ENCODE measurements at regions not wholly inside any gene's neighbourhood (a gene's known extent, or its start where the extent isn't known, plus 50 kb on each side); places are given as distances from the start of the nearest gene placed in this dataset.

GRCh38 chr6:19320111-19320581, 517.0 kb upstream of the ID4 start:
- Histone ChIP-seq H3K27me3 (ENCODE audit: insufficient read depth, low read length) (no peaks in the 10 kb centered on the region), H3K4me3 (replicated peaks in 1 of 2; ENCODE audit: low read depth in 1 of 2, low read length in 2 of 2) (no peak overlapping the region), H3K4me2 (ENCODE audit: low read length) (no peak overlapping the region), H3K27ac (ENCODE audit: low read depth, low read length) (no peak overlapping the region), H3K36me3 (ENCODE audit: control insufficient read depth in 1 of 2, insufficient read depth in 2 of 2, low read length in 2 of 2) (no peaks in the 10 kb centered on the region), H3K4me1 (ENCODE audit: control insufficient read depth in 1 of 2, insufficient read depth in 2 of 2, low read length in 2 of 2) (no peaks in the 10 kb centered on the region), H3K9me2 (ENCODE audit: insufficient read depth) (no peaks in the 10 kb centered on the region), H2AFZ (ENCODE audit: low read depth, low read length, poor library complexity, severe bottlenecking) (no peak overlapping the region), H3K9me3 (ENCODE audit: control insufficient read depth in 1 of 2, insufficient read depth in 1 of 2, low read depth in 1 of 2, low read length in 2 of 2) (no peaks in the 10 kb centered on the region), H4K20me1 (ENCODE audit: insufficient read depth) (no peaks in the 10 kb centered on the region), H3K9ac (ENCODE audit: low read length) (no peak overlapping the region), H3K79me2 (ENCODE audit: insufficient read depth, low read length) (no peaks in the 10 kb centered on the region)
- ChIA-PET CTCF (no interaction called here), RAD21 (ENCODE audit: low non-redundant PET in 1 of 2, low total read pairs in 2 of 2, uncharacterized antibody in 2 of 2, unreplicated experiment in 2 of 2) (no interaction called here), POLR2A (no interaction called here)
- no peak for DNase-seq (ENCODE audit: low read depth, low spot score)
- ATAC-seq, result no peak
- no TSS peak for BruUV-seq (replicated peaks)
- intact Hi-C loops (cut with micrococcal nuclease), result no loop called here
- TF ChIP-seq, protein P1, sequence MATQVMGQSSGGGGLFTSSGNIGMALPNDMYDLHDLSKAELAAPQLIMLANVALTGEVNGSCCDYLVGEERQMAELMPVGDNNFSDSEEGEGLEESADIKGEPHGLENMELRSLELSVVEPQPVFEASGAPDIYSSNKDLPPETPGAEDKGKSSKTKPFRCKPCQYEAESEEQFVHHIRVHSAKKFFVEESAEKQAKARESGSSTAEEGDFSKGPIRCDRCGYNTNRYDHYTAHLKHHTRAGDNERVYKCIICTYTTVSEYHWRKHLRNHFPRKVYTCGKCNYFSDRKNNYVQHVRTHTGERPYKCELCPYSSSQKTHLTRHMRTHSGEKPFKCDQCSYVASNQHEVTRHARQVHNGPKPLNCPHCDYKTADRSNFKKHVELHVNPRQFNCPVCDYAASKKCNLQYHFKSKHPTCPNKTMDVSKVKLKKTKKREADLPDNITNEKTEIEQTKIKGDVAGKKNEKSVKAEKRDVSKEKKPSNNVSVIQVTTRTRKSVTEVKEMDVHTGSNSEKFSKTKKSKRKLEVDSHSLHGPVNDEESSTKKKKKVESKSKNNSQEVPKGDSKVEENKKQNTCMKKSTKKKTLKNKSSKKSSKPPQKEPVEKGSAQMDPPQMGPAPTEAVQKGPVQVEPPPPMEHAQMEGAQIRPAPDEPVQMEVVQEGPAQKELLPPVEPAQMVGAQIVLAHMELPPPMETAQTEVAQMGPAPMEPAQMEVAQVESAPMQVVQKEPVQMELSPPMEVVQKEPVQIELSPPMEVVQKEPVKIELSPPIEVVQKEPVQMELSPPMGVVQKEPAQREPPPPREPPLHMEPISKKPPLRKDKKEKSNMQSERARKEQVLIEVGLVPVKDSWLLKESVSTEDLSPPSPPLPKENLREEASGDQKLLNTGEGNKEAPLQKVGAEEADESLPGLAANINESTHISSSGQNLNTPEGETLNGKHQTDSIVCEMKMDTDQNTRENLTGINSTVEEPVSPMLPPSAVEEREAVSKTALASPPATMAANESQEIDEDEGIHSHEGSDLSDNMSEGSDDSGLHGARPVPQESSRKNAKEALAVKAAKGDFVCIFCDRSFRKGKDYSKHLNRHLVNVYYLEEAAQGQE (IDR thresholded peaks at IDR 0.05; ENCODE audit: low read depth), result no peak
- TF ChIP-seq, protein P2, sequence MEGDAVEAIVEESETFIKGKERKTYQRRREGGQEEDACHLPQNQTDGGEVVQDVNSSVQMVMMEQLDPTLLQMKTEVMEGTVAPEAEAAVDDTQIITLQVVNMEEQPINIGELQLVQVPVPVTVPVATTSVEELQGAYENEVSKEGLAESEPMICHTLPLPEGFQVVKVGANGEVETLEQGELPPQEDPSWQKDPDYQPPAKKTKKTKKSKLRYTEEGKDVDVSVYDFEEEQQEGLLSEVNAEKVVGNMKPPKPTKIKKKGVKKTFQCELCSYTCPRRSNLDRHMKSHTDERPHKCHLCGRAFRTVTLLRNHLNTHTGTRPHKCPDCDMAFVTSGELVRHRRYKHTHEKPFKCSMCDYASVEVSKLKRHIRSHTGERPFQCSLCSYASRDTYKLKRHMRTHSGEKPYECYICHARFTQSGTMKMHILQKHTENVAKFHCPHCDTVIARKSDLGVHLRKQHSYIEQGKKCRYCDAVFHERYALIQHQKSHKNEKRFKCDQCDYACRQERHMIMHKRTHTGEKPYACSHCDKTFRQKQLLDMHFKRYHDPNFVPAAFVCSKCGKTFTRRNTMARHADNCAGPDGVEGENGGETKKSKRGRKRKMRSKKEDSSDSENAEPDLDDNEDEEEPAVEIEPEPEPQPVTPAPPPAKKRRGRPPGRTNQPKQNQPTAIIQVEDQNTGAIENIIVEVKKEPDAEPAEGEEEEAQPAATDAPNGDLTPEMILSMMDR (IDR thresholded peaks at IDR 0.05 in 2 of 3, conservative IDR thresholded peaks at IDR 0.05 in 1 of 3; ENCODE audit: borderline replicate concordance in 1 of 3, insufficient read depth in 1 of 3, low read depth in 2 of 3, low read length in 2 of 3), result no peak
- no peak for TF ChIP-seq FOSL1 (IDR thresholded peaks at IDR 0.05; ENCODE audit: low read depth)
- no peak for TF ChIP-seq SP1 (IDR thresholded peaks at IDR 0.05; ENCODE audit: low read depth)
- no peak for TF ChIP-seq SIN3A (IDR thresholded peaks at IDR 0.05; ENCODE audit: low read depth)
- no peak for TF ChIP-seq YY1 (IDR thresholded peaks at IDR 0.05; ENCODE audit: extremely low read depth, insufficient replicate concordance, low read depth, low read length)
- no peak for TF ChIP-seq TCF7L2 (IDR thresholded peaks at IDR 0.05; ENCODE audit: borderline replicate concordance, extremely low read depth, insufficient read depth, insufficient read length)
- TF ChIP-seq ELF1 (IDR thresholded peaks at IDR 0.05; ENCODE audit: borderline replicate concordance, low read depth), result no peak
- no peak for TF ChIP-seq EZH2phosphoT487 (IDR thresholded peaks at IDR 0.05; ENCODE audit: borderline replicate concordance)
- no peak for TF ChIP-seq EZH2 (IDR thresholded peaks at IDR 0.05)
- no peak for TF ChIP-seq ZBTB33 (IDR thresholded peaks at IDR 0.05; ENCODE audit: extremely low read depth, insufficient replicate concordance, low read length)
- no peak for TF ChIP-seq ZFX (IDR thresholded peaks at IDR 0.05)
- no peak for TF ChIP-seq JUND (IDR thresholded peaks at IDR 0.05)
- no peak for TF ChIP-seq RAD21 (IDR thresholded peaks at IDR 0.05; ENCODE audit: low read depth)
- TF ChIP-seq POLR2A (IDR thresholded peaks at IDR 0.05; ENCODE audit: borderline replicate concordance, extremely low read depth, insufficient read depth, insufficient read length), result no peak
- TF ChIP-seq, protein P3, sequence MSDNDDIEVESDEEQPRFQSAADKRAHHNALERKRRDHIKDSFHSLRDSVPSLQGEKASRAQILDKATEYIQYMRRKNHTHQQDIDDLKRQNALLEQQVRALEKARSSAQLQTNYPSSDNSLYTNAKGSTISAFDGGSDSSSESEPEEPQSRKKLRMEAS (IDR thresholded peaks at IDR 0.05), result no peak
